Suprapubic skin (tissue), 4 donors: ENCODE measurements at regions not wholly inside any gene's neighbourhood (a gene's known extent, or its start where the extent isn't known, plus 50 kb on each side); places are given as distances from the start of the nearest gene placed in this dataset.

Source experiments
- DNase-seq, 2 donors: peaks; one replicate each; pipeline ENCODE4 v3.0.0-alpha.2; 2019; ENCODE audit warnings: low spot score in 2 of 2
- H3K27ac ChIP-seq: fragments of 200-600 bp; sonication (generic); one replicate; pipeline ENCODE4 v1.5.1; 2019
- H3K27me3 ChIP-seq: fragments of 200-600 bp; sonication (generic); one replicate; pipeline ENCODE4 v1.5.1; 2019
- H3K36me3 ChIP-seq: fragments of 200-600 bp; sonication (generic); one replicate; pipeline ENCODE4 v1.5.1; 2019
- H3K4me1 ChIP-seq: fragments of 200-600 bp; sonication (generic); one replicate; pipeline ENCODE4 v1.5.1; 2019
- H3K4me3 ChIP-seq: fragments of 200-600 bp; sonication (generic); one replicate; pipeline ENCODE4 v1.5.1; 2019; ENCODE audit warnings: mild to moderate bottlenecking
- H3K9me3 ChIP-seq: fragments of 200-600 bp; sonication (generic); one replicate; pipeline ENCODE4 v1.5.1; 2019
- CTCF ChIP-seq, 2 donors: fragments of 200-600 bp in 1 of 2; fragments of 450-650 bp in 1 of 2; sonication (generic) in 1 of 2; IDR thresholded peaks; one replicate each; pipeline ENCODE4 v1.5.1; 2016 to 2019; ENCODE audit warnings: antibody characterized with exemption in 2 of 2, mild to moderate bottlenecking in 1 of 2, moderate library complexity in 1 of 2
- EP300 ChIP-seq: sonication (generic); formaldehyde crosslinking; IDR thresholded peaks from one replicate; pipeline ENCODE4 v1.6.1; 2017; ENCODE audit warnings: antibody characterized with exemption
- POLR2A ChIP-seq, 2 donors: fragments of 450-650 bp; IDR thresholded peaks; one replicate each; pipeline ENCODE4 v1.6.1; 2017; ENCODE audit warnings: antibody characterized with exemption in 2 of 2, mild to moderate bottlenecking in 2 of 2, moderate library complexity in 2 of 2
- POLR2AphosphoS5 ChIP-seq, 3 donors: sonication (generic); formaldehyde crosslinking; IDR thresholded peaks; one replicate each; pipeline ENCODE4 v1.6.1; 2017; ENCODE audit warnings: antibody characterized with exemption in 3 of 3
- WGBS: methylation state at CpG from one replicate; pipeline ENCODE4 v1.1.5; 2018; 5-methylcytosine and 5-hydroxymethylcytosine counted together

- TF ChIP-seq POLR2AphosphoS5 (IDR thresholded peaks at IDR 0.05) (no peak), EP300 (no peak), CTCF (IDR thresholded peaks at IDR 0.05) (no peak), POLR2A (IDR thresholded peaks at IDR 0.05) (no peak)
- no peak overlapping the region for H3K4me3 ChIP-seq
- no peak for DNase-seq
- peaks cover 12% of the 10 kb centered on the region for H3K4me1 ChIP-seq
- H3K9me3 ChIP-seq, result no peaks in the 10 kb centered on the region
- 95% methylated on average over 2 of the region's 2 CpGs for whole genome bisulfite sequencing
- no peaks in the 10 kb centered on the region for H3K36me3 ChIP-seq
- no peak overlapping the region for H3K27ac ChIP-seq
- H3K27me3 ChIP-seq, result no peaks in the 10 kb centered on the region
These were observed 108.9 kb upstream of the BLID start for GRCh38 chr11:122224867-122225266.

GRCh38 chr11:122220321-122220720, 104.3 kb upstream of the BLID start:
- Histone ChIP-seq H3K4me1 (peaks cover 4% of the 10 kb centered on the region), H3K27me3 (no peaks in the 10 kb centered on the region), H3K36me3 (no peaks in the 10 kb centered on the region), H3K27ac (no peak overlapping the region), H3K9me3 (no peaks in the 10 kb centered on the region), H3K4me3 (no peak overlapping the region)
- 85% methylated on average over 2 of the region's 2 CpGs for WGBS
- DNase-seq, result no peak
- TF ChIP-seq CTCF (IDR thresholded peaks at IDR 0.05) (no peak), POLR2A (IDR thresholded peaks at IDR 0.05) (no peak), POLR2AphosphoS5 (IDR thresholded peaks at IDR 0.05) (no peak), EP300 (no peak)

DNA sequence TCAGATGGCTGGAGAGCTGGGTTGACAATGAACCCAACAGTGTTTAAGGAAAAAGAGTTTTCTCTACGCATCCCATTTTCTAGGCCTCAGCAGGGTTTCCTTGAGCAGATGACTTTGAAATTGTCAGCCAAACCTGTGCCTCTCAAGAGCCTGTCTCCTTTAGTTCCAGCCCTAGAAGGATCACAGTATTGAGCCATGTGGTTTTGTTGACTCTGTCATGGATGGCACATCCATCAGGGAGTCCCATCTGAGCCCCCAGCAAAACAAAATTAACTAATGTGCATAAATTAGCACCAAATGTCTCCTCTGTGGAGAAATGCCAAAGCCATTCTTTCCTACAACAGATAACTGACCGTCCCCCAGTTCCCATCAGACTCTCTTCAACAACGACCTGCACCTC, 103.8 kb upstream of the BLID start:
- no peak for TF ChIP-seq EP300
- TF ChIP-seq CTCF (IDR thresholded peaks at IDR 0.05), result no peak
- no peak for TF ChIP-seq POLR2AphosphoS5 (IDR thresholded peaks at IDR 0.05)
- TF ChIP-seq POLR2A (IDR thresholded peaks at IDR 0.05), result no peak
- no peak overlapping the region for H3K27ac ChIP-seq
- H3K4me1 ChIP-seq, result peaks cover 8% of the 10 kb centered on the region
- H3K36me3 ChIP-seq, result no peaks in the 10 kb centered on the region
- no peak overlapping the region for H3K4me3 ChIP-seq
- no peak for DNase-seq
- no peaks in the 10 kb centered on the region for H3K27me3 ChIP-seq
- 81% methylated on average over 3 of the region's 3 CpGs for WGBS
- no peaks in the 10 kb centered on the region for H3K9me3 ChIP-seq

DNA sequence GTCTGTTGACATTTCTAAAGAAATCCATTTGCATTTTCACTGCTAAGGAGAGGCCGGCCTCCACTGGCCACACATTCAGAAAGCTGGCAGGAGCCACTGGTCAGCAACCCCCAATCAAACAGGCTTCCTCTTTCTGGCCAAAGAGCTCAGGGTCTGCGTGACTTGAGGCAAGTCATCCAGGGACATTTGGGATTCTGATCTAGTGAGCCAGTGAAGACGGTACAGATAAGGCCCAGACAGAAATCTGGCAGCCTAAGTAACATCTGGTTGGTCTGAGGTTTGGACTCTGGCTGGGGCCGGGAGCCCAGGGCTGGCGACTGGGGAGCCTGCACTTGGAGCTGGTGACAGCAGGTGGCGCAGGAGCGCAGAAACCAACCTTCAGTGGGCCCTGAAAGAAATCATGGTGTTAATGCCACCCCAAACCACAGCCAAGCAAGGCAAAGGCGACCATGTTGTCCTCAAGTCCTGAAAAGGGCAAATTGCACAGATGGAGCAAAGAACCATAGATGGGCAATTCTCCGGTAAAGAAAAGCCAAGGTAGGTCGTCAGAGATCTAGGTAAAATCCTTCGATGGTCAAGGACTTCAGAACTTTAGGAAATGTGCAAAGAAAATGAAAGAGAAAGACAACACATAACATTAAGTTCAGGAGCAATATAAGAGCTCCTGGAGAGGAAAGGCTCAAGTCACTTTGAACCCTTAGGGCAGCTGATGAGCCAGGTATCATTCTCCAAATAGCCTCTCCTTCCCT, 99.4 kb upstream of the BLID start:
- Histone ChIP-seq H3K27me3 (no peaks in the 10 kb centered on the region), H3K4me1 (peaks cover 15% of the 10 kb centered on the region), H3K36me3 (no peaks in the 10 kb centered on the region), H3K27ac (peak overlapping the region; percentile 60), H3K4me3 (no peak overlapping the region), H3K9me3 (no peaks in the 10 kb centered on the region)
- TF ChIP-seq CTCF (IDR thresholded peaks at IDR 0.05), result peak; percentile 63 to 90
- no peak for TF ChIP-seq POLR2AphosphoS5 (IDR thresholded peaks at IDR 0.05)
- WGBS, result 43% methylated on average over 8 of the region's 11 CpGs
- DNase-seq, result peak in 1 of 2 donors; percentile 79

GRCh38 chr11:122214567-122214966, 98.6 kb upstream of the BLID start:
- no peaks in the 10 kb centered on the region for H3K9me3 ChIP-seq
- no peaks in the 10 kb centered on the region for H3K27me3 ChIP-seq
- TF ChIP-seq POLR2A (IDR thresholded peaks at IDR 0.05) (no peak), POLR2AphosphoS5 (IDR thresholded peaks at IDR 0.05) (no peak), EP300 (no peak), CTCF (IDR thresholded peaks at IDR 0.05) (no peak)
- H3K27ac ChIP-seq, result peak overlapping the region; percentile 60
- H3K4me1 ChIP-seq, result peaks cover 24% of the 10 kb centered on the region
- no peak for DNase-seq
- WGBS, result 77% methylated on average over 2 of the region's 2 CpGs
- H3K36me3 ChIP-seq, result no peaks in the 10 kb centered on the region
- H3K4me3 ChIP-seq, result no peak overlapping the region
